HEK293 (cell line): ENCODE measurements at regions not wholly inside any gene's neighbourhood (a gene's known extent, or its start where the extent isn't known, plus 50 kb on each side); places are given as distances from the start of the nearest gene placed in this dataset.

Experiments used
- MYNN ChIP-seq: fragments of 450-650 bp; formaldehyde crosslinking; IDR thresholded peaks from 2 replicates; pipeline ENCODE4 v1.5.1; 2016; ENCODE audit warnings: missing biosample characterization, missing genetic modification characterization, borderline replicate concordance
- REST ChIP-seq: fragments of 450-650 bp; formaldehyde crosslinking; IDR thresholded peaks from 2 replicates; pipeline ENCODE4 v1.5.1; 2016; ENCODE audit warnings: missing biosample characterization, missing genetic modification characterization
- ZBTB21 ChIP-seq: fragments of 450-650 bp; formaldehyde crosslinking; IDR thresholded peaks from 2 replicates; pipeline ENCODE4 v1.5.1; 2017; ENCODE audit warnings: missing biosample characterization, missing genetic modification characterization
- ZIC2 ChIP-seq: fragments of 450-650 bp; formaldehyde crosslinking; IDR thresholded peaks from 2 replicates; pipeline ENCODE4 v1.5.1; 2016; ENCODE audit warnings: missing biosample characterization, missing genetic modification characterization
- ZNF248 ChIP-seq: fragments of 450-650 bp; formaldehyde crosslinking; IDR thresholded peaks from 2 replicates; pipeline ENCODE4 v1.5.1; 2017; ENCODE audit warnings: missing biosample characterization, missing genetic modification characterization
- ZNF423 ChIP-seq: fragments of 450-650 bp; formaldehyde crosslinking; IDR thresholded peaks from 2 replicates; pipeline ENCODE4 v1.5.1; 2016; ENCODE audit warnings: missing biosample characterization, missing genetic modification characterization
- ZNF560 ChIP-seq: fragments of 450-650 bp; formaldehyde crosslinking; IDR thresholded peaks from 2 replicates; pipeline ENCODE4 v1.5.1; 2017; ENCODE audit warnings: missing biosample characterization, missing genetic modification characterization, borderline replicate concordance
- ZNF629 ChIP-seq: fragments of 450-650 bp; formaldehyde crosslinking; IDR thresholded peaks from 2 replicates; pipeline ENCODE4 v1.5.1; 2017; ENCODE audit warnings: missing biosample characterization, missing genetic modification characterization

- TF ChIP-seq ZNF560 (tag by site-specific recombination) (no peak), REST (tag by site-specific recombination) (no peak), ZIC2 (tag by site-specific recombination) (no peak), ZNF629 (tag by site-specific recombination) (no peak), ZNF248 (tag by site-specific recombination) (no peak), MYNN (tag by site-specific recombination) (no peak), ZBTB21 (tag by site-specific recombination) (no peak), ZNF423 (tag by site-specific recombination) (no peak)
Observed at GRCh38 chr17:73929860-73930430, 273.5 kb upstream of the RPL38 start.
